HepG2 (cell line): ENCODE measurements at regions not wholly inside any gene's neighbourhood (a gene's known extent, or its start where the extent isn't known, plus 50 kb on each side); places are given as distances from the start of the nearest gene placed in this dataset.

ENCODE experiments used
- CHD4 ChIP-seq: fragments of 200-600 bp; sonication (generic); IDR thresholded peaks from 2 replicates; pipeline ENCODE4 v1.7.0; 2017; ENCODE audit warnings: mild to moderate bottlenecking, low read length, borderline replicate concordance
- ERF ChIP-seq: IDR thresholded peaks from 2 replicates; pipeline ENCODE4 v1.6.1; 2018; ENCODE audit warnings: missing biosample characterization, missing genetic modification reagents
- GABPB1 ChIP-seq: IDR thresholded peaks from 2 replicates; pipeline ENCODE4 v1.6.1; 2016; ENCODE audit warnings: mild to moderate bottlenecking, missing genetic modification reagents, moderate library complexity, missing compliant biosample characterization
- GATAD1 ChIP-seq: IDR thresholded peaks from 2 replicates; pipeline ENCODE4 v1.6.1; 2016; ENCODE audit warnings: missing genetic modification reagents, missing compliant biosample characterization
- HDAC1 ChIP-seq: sonication (generic); formaldehyde crosslinking; IDR thresholded peaks from 2 replicates; pipeline ENCODE4 v1.5.1; 2020; ENCODE audit warnings: mild to moderate bottlenecking, missing genetic modification reagents
- HMGA1 ChIP-seq: sonication (generic); formaldehyde crosslinking; conservative IDR thresholded peaks from 2 replicates; pipeline ENCODE4 v1.4.0; 2020; ENCODE audit warnings: missing genetic modification reagents
- JDP2 ChIP-seq: sonication (generic); formaldehyde crosslinking; IDR thresholded peaks from 2 replicates; pipeline ENCODE4 v1.8.1; 2022; ENCODE audit warnings: missing genetic modification reagents, borderline replicate concordance
- KDM5B ChIP-seq: sonication (generic); formaldehyde crosslinking; IDR thresholded peaks from 2 replicates; pipeline ENCODE4 v1.4.0; 2020; ENCODE audit warnings: missing genetic modification reagents, mild to moderate bottlenecking, borderline replicate concordance
- KLF16 ChIP-seq, 2 experiments: sonication (generic) in 1 of 2; formaldehyde crosslinking in 1 of 2; IDR thresholded peaks; 2 replicates each; pipeline versions ENCODE4 v1.6.1 to v1.8.0; 2016 to 2023; ENCODE audit warnings: missing genetic modification reagents in 2 of 2, missing compliant biosample characterization in 1 of 2
- NFYC ChIP-seq: IDR thresholded peaks from 2 replicates; pipeline ENCODE4 v1.6.1; 2016; ENCODE audit warnings: missing genetic modification reagents, missing compliant biosample characterization
- SALL1 ChIP-seq: sonication (generic); formaldehyde crosslinking; IDR thresholded peaks from 2 replicates; pipeline ENCODE4 v1.8.0; 2022; ENCODE audit warnings: mild to moderate bottlenecking, missing genetic modification reagents
- SUZ12 ChIP-seq: fragments of 150-350 bp; IDR thresholded peaks from 2 replicates; pipeline ENCODE4 v1.6.1; 2014; ENCODE audit warnings: low read depth, low read length
- THAP11 ChIP-seq: IDR thresholded peaks from 2 replicates; pipeline ENCODE4 v1.6.1; 2016; ENCODE audit warnings: missing biosample characterization, missing genetic modification reagents
- ZFP36 ChIP-seq: fragments of 150-350 bp; IDR thresholded peaks from 2 replicates; pipeline ENCODE4 v1.6.1; 2018; ENCODE audit warnings: borderline replicate concordance, low read length, low read depth; ENCODE audit not compliant: partially characterized antibody
- ZNF205 ChIP-seq: IDR thresholded peaks from 2 replicates; pipeline ENCODE4 v1.6.1; 2018; ENCODE audit warnings: missing biosample characterization, missing genetic modification reagents
- ZNF331 ChIP-seq: sonication (generic); formaldehyde crosslinking; IDR thresholded peaks from 2 replicates; pipeline ENCODE4 v1.4.0; 2020; ENCODE audit warnings: missing genetic modification reagents
- ZNF501 ChIP-seq: sonication (generic); formaldehyde crosslinking; IDR thresholded peaks from 2 replicates; pipeline ENCODE4 v1.5.1; 2020; ENCODE audit warnings: mild to moderate bottlenecking, moderate library complexity, missing genetic modification reagents
- ZNF781 ChIP-seq: sonication (generic); formaldehyde crosslinking; IDR thresholded peaks from 2 replicates; pipeline ENCODE4 v1.5.1; 2020; ENCODE audit warnings: borderline replicate concordance, mild to moderate bottlenecking, missing genetic modification reagents; ENCODE audit errors: not compliant biosample characterization
- ZSCAN31 ChIP-seq: sonication (generic); formaldehyde crosslinking; IDR thresholded peaks from 2 replicates; pipeline ENCODE4 v1.5.0; 2020; ENCODE audit warnings: low read depth, mild to moderate bottlenecking, missing genetic modification reagents
- TF ChIP-seq, protein P1 (sequence below): IDR thresholded peaks from 2 replicates; pipeline ENCODE4 v1.6.1; 2016; ENCODE audit warnings: mild to moderate bottlenecking
- TF ChIP-seq, protein P2 (sequence below): sonication (generic); formaldehyde crosslinking; IDR thresholded peaks from 2 replicates; pipeline ENCODE4 v1.8.0; 2022; ENCODE audit warnings: low read depth, missing genetic modification reagents
- TF ChIP-seq, protein P3 (sequence below): sonication (generic); formaldehyde crosslinking; IDR thresholded peaks from 2 replicates; pipeline ENCODE4 v1.9.0; 2021; ENCODE audit warnings: missing genetic modification reagents, borderline replicate concordance
- TF ChIP-seq, protein P4 (sequence below): sonication (generic); formaldehyde crosslinking; conservative IDR thresholded peaks from 2 replicates; pipeline ENCODE4 v1.4.0; 2020; ENCODE audit warnings: missing genetic modification reagents

DNA sequence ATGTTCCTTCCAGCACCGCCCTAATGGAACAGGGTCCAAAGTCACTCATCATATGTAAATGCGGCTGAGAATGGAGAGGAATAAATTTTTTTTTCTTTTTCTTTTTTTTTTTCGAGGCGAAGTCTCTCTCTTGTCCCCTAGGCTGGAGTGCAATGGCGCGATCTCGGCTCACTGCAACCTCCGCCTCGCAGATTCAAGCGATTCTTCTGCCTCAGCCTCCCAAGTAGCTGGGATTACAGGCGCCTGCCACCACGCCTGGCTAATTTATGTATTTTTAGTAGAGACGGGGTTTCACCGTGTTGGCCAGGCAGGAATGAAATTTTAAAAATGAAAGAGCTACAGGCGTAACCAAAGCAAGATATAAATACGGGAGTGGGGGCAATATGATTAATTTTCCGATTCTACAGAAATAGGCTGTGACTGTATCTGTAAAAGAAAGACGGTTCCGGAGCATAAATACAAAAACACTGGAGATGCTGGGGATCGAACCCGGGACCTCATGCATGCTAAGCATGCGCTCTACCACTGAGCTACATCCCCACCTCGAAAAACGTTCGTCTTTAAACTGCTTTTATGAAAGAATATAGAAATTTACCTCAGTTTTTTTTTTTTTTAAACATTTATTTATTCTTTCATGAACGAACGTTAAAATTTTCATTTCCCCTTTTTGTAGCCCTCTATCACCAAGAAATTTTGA lies 132.2 kb downstream of the GPX5 start (continued):
- TF ChIP-seq ZNF331 (peak; percentile 21; the same call in 1 of the 2 replicates), KLF16 (CRISPR knock-in tag; IDR thresholded peaks at IDR 0.05) (peak in 1 of 2 experiments; percentile 74; a peak in 2 of 4 replicates), SUZ12 (no peak), KDM5B (CRISPR knock-in tag) (no peak), JDP2 (no peak), ZNF781 (CRISPR knock-in tag) (no peak), THAP11 (CRISPR knock-in tag) (peak; percentile 75), ZNF205 (CRISPR knock-in tag) (peak; percentile 68; the same call in 1 of the 2 replicates), HMGA1 (CRISPR knock-in tag) (no peak), GATAD1 (CRISPR knock-in tag) (peak; percentile 43; the same call in 1 of the 2 replicates), ZSCAN31 (no peak), CHD4 (peak; percentile 63; the same call in 1 of the 2 replicates), ERF (CRISPR knock-in tag) (peak; percentile 47; the same call in 1 of the 2 replicates), ZFP36 (peak; percentile 50), NFYC (CRISPR knock-in tag) (no peak), ZNF501 (CRISPR knock-in tag) (peak; percentile 55; the same call in 1 of the 2 replicates), HDAC1 (CRISPR knock-in tag) (0 out of 2 replicates have a peak, but pooled peaks have one; percentile 20), SALL1 (CRISPR knock-in tag) (peak; percentile 11; the same call in 1 of the 2 replicates), GABPB1 (CRISPR knock-in tag) (0 out of 2 replicates have a peak, but pooled peaks have one; percentile 13)
- TF ChIP-seq, protein P1, sequence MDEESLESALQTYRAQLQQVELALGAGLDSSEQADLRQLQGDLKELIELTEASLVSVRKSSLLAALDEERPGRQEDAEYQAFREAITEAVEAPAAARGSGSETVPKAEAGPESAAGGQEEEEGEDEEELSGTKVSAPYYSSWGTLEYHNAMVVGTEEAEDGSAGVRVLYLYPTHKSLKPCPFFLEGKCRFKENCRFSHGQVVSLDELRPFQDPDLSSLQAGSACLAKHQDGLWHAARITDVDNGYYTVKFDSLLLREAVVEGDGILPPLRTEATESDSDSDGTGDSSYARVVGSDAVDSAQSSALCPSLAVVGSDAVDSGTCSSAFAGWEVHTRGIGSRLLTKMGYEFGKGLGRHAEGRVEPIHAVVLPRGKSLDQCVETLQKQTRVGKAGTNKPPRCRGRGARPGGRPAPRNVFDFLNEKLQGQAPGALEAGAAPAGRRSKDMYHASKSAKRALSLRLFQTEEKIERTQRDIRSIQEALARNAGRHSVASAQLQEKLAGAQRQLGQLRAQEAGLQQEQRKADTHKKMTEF: peak; percentile 41; the same call in 1 of the 2 replicates
- TF ChIP-seq, protein P2, sequence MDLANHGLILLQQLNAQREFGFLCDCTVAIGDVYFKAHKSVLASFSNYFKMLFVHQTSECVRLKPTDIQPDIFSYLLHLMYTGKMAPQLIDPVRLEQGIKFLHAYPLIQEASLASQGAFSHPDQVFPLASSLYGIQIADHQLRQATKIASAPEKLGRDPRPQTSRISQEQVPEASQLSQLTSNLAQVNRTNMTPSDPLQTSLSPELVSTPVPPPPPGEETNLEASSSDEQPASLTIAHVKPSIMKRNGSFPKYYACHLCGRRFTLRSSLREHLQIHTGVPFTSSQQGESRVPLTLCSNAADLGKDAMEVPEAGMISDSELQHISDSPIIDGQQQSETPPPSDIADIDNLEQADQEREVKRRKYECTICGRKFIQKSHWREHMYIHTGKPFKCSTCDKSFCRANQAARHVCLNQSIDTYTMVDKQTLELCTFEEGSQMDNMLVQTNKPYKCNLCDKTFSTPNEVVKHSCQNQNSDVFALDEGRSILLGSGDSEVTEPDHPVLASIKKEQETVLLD (CRISPR knock-in tag): no peak
- TF ChIP-seq, protein P3, sequence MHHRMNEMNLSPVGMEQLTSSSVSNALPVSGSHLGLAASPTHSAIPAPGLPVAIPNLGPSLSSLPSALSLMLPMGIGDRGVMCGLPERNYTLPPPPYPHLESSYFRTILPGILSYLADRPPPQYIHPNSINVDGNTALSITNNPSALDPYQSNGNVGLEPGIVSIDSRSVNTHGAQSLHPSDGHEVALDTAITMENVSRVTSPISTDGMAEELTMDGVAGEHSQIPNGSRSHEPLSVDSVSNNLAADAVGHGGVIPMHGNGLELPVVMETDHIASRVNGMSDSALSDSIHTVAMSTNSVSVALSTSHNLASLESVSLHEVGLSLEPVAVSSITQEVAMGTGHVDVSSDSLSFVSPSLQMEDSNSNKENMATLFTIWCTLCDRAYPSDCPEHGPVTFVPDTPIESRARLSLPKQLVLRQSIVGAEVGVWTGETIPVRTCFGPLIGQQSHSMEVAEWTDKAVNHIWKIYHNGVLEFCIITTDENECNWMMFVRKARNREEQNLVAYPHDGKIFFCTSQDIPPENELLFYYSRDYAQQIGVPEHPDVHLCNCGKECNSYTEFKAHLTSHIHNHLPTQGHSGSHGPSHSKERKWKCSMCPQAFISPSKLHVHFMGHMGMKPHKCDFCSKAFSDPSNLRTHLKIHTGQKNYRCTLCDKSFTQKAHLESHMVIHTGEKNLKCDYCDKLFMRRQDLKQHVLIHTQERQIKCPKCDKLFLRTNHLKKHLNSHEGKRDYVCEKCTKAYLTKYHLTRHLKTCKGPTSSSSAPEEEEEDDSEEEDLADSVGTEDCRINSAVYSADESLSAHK (CRISPR knock-in tag): no peak
- TF ChIP-seq, protein P4, sequence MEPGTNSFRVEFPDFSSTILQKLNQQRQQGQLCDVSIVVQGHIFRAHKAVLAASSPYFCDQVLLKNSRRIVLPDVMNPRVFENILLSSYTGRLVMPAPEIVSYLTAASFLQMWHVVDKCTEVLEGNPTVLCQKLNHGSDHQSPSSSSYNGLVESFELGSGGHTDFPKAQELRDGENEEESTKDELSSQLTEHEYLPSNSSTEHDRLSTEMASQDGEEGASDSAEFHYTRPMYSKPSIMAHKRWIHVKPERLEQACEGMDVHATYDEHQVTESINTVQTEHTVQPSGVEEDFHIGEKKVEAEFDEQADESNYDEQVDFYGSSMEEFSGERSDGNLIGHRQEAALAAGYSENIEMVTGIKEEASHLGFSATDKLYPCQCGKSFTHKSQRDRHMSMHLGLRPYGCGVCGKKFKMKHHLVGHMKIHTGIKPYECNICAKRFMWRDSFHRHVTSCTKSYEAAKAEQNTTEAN: no peak
